IPS-18c (cell line): ENCODE measurements at regions not wholly inside any gene's neighbourhood (a gene's known extent, or its start where the extent isn't known, plus 50 kb on each side); places are given as distances from the start of the nearest gene placed in this dataset.

ENCODE experiments used
- H3K4me3 ChIP-seq: 2 replicates; pipeline ENCODE4 v1.7.0; 2013; ENCODE audit warnings: low read depth, mild to moderate bottlenecking, low read length, moderate library complexity; ENCODE audit not compliant: insufficient read depth
- H3K9me3 ChIP-seq: one replicate; pipeline ENCODE4 v1.6.1; 2013; ENCODE audit warnings: mild to moderate bottlenecking, low read length, moderate library complexity; ENCODE audit not compliant: control insufficient read depth, insufficient read depth

- H3K9me3 ChIP-seq = no peaks in the 10 kb centered on the region
- H3K4me3 ChIP-seq = no peak overlapping the region
Observed at GRCh38 chr4:178480881-178481280, 1038.6 kb upstream of the AGA start.

- no peaks in the 10 kb centered on the region for H3K9me3 ChIP-seq
- no peak overlapping the region for H3K4me3 ChIP-seq
Observed at GRCh38 chr4:178481564-178481963, 1039.3 kb upstream of the AGA start.

GRCh38 chr4:178523038-178523437 lies 1080.8 kb upstream of the AGA start:
- no peaks in the 10 kb centered on the region for H3K9me3 ChIP-seq
- H3K4me3 ChIP-seq = no peak overlapping the region

GRCh38 chr4:178535939-178536579 lies 1093.8 kb upstream of the AGA start:
- H3K4me3 ChIP-seq = no peak overlapping the region
- no peaks in the 10 kb centered on the region for H3K9me3 ChIP-seq

GRCh38 chr4:178553201-178553600 lies 1111.0 kb upstream of the AGA start:
- Histone ChIP-seq H3K4me3 (no peak overlapping the region), H3K9me3 (no peaks in the 10 kb centered on the region)

GRCh38 chr4:178554352-178554751 lies 1112.1 kb upstream of the AGA start:
- H3K4me3 ChIP-seq = no peak overlapping the region
- H3K9me3 ChIP-seq = no peaks in the 10 kb centered on the region

- Histone ChIP-seq H3K9me3 (no peaks in the 10 kb centered on the region), H3K4me3 (no peak overlapping the region)
Observed at GRCh38 chr4:178556796-178557195, 1114.6 kb upstream of the AGA start.

GRCh38 chr4:178577933-178578332 lies 1135.7 kb upstream of the AGA start:
- H3K9me3 ChIP-seq = no peaks in the 10 kb centered on the region
- no peak overlapping the region for H3K4me3 ChIP-seq

- Histone ChIP-seq H3K4me3 (no peak overlapping the region), H3K9me3 (no peaks in the 10 kb centered on the region)
Observed at GRCh38 chr4:178595500-178596138, 1153.4 kb upstream of the AGA start.

GRCh38 chr4:178598672-178599071 lies 1156.4 kb upstream of the AGA start:
- H3K4me3 ChIP-seq = no peak overlapping the region
- no peaks in the 10 kb centered on the region for H3K9me3 ChIP-seq

GRCh38 chr4:178599521-178599920 lies 1157.3 kb upstream of the AGA start:
- Histone ChIP-seq H3K9me3 (no peaks in the 10 kb centered on the region), H3K4me3 (no peak overlapping the region)

- no peak overlapping the region for H3K4me3 ChIP-seq
Observed at GRCh38 chr4:178602833-178603232, 1160.6 kb upstream of the AGA start.

GRCh38 chr4:178611062-178611461 lies 1168.8 kb upstream of the AGA start:
- no peaks in the 10 kb centered on the region for H3K9me3 ChIP-seq
- no peak overlapping the region for H3K4me3 ChIP-seq

More at GRCh38 chr4:178602833-178603232, 1160.6 kb upstream of the AGA start:
- H3K9me3 ChIP-seq = no peaks in the 10 kb centered on the region

GRCh38 chr4:178612733-178613132 lies 1170.5 kb upstream of the AGA start:
- no peaks in the 10 kb centered on the region for H3K9me3 ChIP-seq
- no peak overlapping the region for H3K4me3 ChIP-seq

- Histone ChIP-seq H3K9me3 (no peaks in the 10 kb centered on the region), H3K4me3 (no peak overlapping the region)
Observed at GRCh38 chr4:178632415-178632814, 1190.2 kb upstream of the AGA start.

GRCh38 chr4:178633263-178633662 lies 1191.0 kb upstream of the AGA start:
- H3K9me3 ChIP-seq = no peaks in the 10 kb centered on the region

GRCh38 chr4:178664621-178665020 lies 1222.4 kb upstream of the AGA start:
- Histone ChIP-seq H3K4me3 (no peak overlapping the region), H3K9me3 (no peaks in the 10 kb centered on the region)

More at GRCh38 chr4:178633263-178633662, 1191.0 kb upstream of the AGA start:
- no peak overlapping the region for H3K4me3 ChIP-seq

GRCh38 chr4:178665916-178666315 lies 1223.7 kb upstream of the AGA start:
- Histone ChIP-seq H3K9me3 (no peaks in the 10 kb centered on the region), H3K4me3 (no peak overlapping the region)

GRCh38 chr4:178671766-178672165 lies 1229.5 kb upstream of the AGA start:
- Histone ChIP-seq H3K4me3 (no peak overlapping the region), H3K9me3 (no peaks in the 10 kb centered on the region)
